Suprapubic skin (tissue), 4 donors: ENCODE measurements at regions not wholly inside any gene's neighbourhood (a gene's known extent, or its start where the extent isn't known, plus 50 kb on each side); places are given as distances from the start of the nearest gene placed in this dataset.

Source experiments
- DNase-seq, 2 donors: peaks; one replicate each; pipeline ENCODE4 v3.0.0-alpha.2; 2019; ENCODE audit warnings: low spot score in 2 of 2
- H3K27ac ChIP-seq: fragments of 200-600 bp; sonication (generic); one replicate; pipeline ENCODE4 v1.5.1; 2019
- H3K27me3 ChIP-seq: fragments of 200-600 bp; sonication (generic); one replicate; pipeline ENCODE4 v1.5.1; 2019
- H3K36me3 ChIP-seq: fragments of 200-600 bp; sonication (generic); one replicate; pipeline ENCODE4 v1.5.1; 2019
- H3K4me1 ChIP-seq: fragments of 200-600 bp; sonication (generic); one replicate; pipeline ENCODE4 v1.5.1; 2019
- H3K4me3 ChIP-seq: fragments of 200-600 bp; sonication (generic); one replicate; pipeline ENCODE4 v1.5.1; 2019; ENCODE audit warnings: mild to moderate bottlenecking
- H3K9me3 ChIP-seq: fragments of 200-600 bp; sonication (generic); one replicate; pipeline ENCODE4 v1.5.1; 2019
- EP300 ChIP-seq: sonication (generic); formaldehyde crosslinking; IDR thresholded peaks from one replicate; pipeline ENCODE4 v1.6.1; 2017; ENCODE audit warnings: antibody characterized with exemption
- POLR2A ChIP-seq, 2 donors: fragments of 450-650 bp; IDR thresholded peaks; one replicate each; pipeline ENCODE4 v1.6.1; 2017; ENCODE audit warnings: antibody characterized with exemption in 2 of 2, mild to moderate bottlenecking in 2 of 2, moderate library complexity in 2 of 2
- POLR2AphosphoS5 ChIP-seq, 3 donors: sonication (generic); formaldehyde crosslinking; IDR thresholded peaks; one replicate each; pipeline ENCODE4 v1.6.1; 2017; ENCODE audit warnings: antibody characterized with exemption in 3 of 3
- WGBS: methylation state at CpG from one replicate; pipeline ENCODE4 v1.1.5; 2018; 5-methylcytosine and 5-hydroxymethylcytosine counted together
- TF ChIP-seq, protein P1 (sequence below), 2 donors: fragments of 200-600 bp in 1 of 2; fragments of 450-650 bp in 1 of 2; sonication (generic) in 1 of 2; IDR thresholded peaks; one replicate each; pipeline ENCODE4 v1.5.1; 2016 to 2019; ENCODE audit warnings: antibody characterized with exemption in 2 of 2, mild to moderate bottlenecking in 1 of 2, moderate library complexity in 1 of 2

DNA sequence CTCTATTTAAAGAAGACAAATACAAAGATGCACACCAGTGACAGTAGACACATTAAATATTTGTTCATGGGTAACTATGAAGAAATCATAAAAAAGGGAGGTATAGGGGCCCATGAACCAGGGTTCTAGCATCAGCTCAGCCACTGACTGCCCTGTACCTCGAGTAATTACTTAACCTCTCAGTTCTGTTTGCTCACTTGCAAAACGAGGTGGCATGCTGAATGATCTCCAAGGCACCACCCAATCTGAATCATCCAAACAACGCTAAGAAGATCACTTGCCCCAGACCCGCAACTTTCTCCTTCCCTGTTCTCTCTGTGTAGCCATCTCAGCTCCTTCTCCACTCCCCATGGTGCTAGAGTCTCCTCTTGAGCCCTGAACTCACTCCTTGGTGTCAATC lies 374.7 kb downstream of the VPS13C start:
- 69% methylated on average over 4 of the region's 4 CpGs for WGBS

DNA sequence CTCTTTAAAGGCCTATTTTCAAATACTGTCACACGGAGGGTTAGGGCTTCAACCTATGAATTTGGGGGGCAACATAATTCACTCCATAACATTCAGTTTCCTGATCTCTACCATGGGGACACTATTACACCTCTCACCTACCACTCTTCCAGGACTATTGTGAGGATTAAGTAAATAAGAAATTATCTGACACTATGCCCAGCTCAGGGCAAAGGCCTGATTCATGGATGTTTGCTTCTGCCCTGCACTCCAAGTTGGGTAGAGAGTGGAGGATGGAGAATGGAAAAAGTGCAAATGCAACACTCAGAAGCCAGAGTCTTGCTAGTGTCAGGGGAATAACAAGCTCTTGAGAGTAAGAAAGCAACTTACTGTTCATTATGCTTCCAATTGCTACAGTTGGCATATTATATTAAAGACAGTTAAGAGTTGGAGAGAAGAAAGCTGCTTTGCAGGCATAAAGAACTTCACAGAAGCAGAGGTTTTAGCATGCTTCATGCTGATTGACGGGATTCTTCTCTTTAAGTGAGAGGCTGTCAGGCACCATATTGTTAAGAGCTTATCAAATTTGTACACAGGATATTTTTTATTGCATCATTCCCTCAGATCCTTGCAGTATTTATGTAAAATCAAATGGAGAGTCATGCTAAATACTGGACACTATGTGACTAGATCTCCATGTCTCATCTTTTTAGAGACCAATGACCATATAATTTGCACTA lies 375.3 kb downstream of the VPS13C start:
- H3K9me3 ChIP-seq = no peaks in the 10 kb centered on the region
- no peaks in the 10 kb centered on the region for H3K4me1 ChIP-seq
- 79% methylated on average over 2 of the region's 2 CpGs for WGBS
- H3K27me3 ChIP-seq = no peaks in the 10 kb centered on the region
- TF ChIP-seq, protein P1, sequence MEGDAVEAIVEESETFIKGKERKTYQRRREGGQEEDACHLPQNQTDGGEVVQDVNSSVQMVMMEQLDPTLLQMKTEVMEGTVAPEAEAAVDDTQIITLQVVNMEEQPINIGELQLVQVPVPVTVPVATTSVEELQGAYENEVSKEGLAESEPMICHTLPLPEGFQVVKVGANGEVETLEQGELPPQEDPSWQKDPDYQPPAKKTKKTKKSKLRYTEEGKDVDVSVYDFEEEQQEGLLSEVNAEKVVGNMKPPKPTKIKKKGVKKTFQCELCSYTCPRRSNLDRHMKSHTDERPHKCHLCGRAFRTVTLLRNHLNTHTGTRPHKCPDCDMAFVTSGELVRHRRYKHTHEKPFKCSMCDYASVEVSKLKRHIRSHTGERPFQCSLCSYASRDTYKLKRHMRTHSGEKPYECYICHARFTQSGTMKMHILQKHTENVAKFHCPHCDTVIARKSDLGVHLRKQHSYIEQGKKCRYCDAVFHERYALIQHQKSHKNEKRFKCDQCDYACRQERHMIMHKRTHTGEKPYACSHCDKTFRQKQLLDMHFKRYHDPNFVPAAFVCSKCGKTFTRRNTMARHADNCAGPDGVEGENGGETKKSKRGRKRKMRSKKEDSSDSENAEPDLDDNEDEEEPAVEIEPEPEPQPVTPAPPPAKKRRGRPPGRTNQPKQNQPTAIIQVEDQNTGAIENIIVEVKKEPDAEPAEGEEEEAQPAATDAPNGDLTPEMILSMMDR (IDR thresholded peaks at IDR 0.05) = no peak
- TF ChIP-seq POLR2A (IDR thresholded peaks at IDR 0.05) (no peak), POLR2AphosphoS5 (IDR thresholded peaks at IDR 0.05) (no peak), EP300 (no peak)
- no peak for DNase-seq
- H3K27ac ChIP-seq = no peak overlapping the region
- no peak overlapping the region for H3K4me3 ChIP-seq
- no peaks in the 10 kb centered on the region for H3K36me3 ChIP-seq

More for the DNA sequence above, 374.7 kb downstream of the VPS13C start:
- H3K27ac ChIP-seq = no peak overlapping the region
- H3K9me3 ChIP-seq = no peaks in the 10 kb centered on the region
- H3K36me3 ChIP-seq = no peaks in the 10 kb centered on the region
- H3K4me1 ChIP-seq = no peaks in the 10 kb centered on the region
- TF ChIP-seq POLR2AphosphoS5 (IDR thresholded peaks at IDR 0.05) (no peak), EP300 (no peak), POLR2A (IDR thresholded peaks at IDR 0.05) (no peak)
- TF ChIP-seq, protein P1 (IDR thresholded peaks at IDR 0.05) = no peak
- no peak overlapping the region for H3K4me3 ChIP-seq
- no peak for DNase-seq
- H3K27me3 ChIP-seq = no peaks in the 10 kb centered on the region

DNA sequence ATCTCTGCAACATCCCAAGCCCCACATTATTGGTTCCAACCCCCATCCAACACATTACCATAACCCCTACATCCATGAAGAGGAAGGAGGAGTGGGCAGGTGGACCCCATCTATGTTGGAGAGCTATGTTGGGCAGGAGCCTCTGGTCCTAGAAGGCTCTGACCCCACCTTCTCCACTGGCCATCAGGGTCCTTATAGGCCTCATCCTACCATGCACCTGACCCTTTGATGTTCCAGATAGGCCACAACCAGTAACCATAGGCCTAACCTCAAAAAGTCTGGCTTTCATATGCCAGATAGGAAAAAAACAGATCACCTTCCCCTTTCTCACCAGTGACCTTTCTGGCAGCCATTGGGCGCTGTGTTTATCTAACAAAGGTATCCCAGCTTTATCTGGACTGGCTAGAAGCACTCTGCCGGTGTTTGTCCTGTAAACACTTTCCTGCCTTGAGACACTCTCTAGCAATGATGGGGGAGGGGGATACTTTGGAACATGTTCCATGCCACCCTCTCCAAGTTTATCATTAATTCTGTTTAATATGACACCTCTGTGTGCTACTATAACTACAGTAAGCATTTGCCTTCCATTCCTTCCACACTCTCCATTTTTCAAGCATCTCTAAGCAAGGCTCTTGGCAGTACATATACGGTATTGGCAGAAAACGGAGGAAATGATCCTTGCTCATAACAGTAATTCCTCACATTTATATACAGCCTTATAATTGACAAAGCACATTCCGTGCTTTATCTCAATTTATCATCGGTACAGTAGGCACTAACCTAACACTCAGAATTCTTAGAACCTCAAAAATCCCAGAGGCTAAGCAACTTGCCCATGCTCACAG lies 377.1 kb downstream of the VPS13C start:
- no peak for DNase-seq
- TF ChIP-seq, protein P1 (IDR thresholded peaks at IDR 0.05) = no peak
- no peak for TF ChIP-seq POLR2A (IDR thresholded peaks at IDR 0.05)
- TF ChIP-seq EP300 = no peak
- TF ChIP-seq POLR2AphosphoS5 (IDR thresholded peaks at IDR 0.05) = no peak

DNA sequence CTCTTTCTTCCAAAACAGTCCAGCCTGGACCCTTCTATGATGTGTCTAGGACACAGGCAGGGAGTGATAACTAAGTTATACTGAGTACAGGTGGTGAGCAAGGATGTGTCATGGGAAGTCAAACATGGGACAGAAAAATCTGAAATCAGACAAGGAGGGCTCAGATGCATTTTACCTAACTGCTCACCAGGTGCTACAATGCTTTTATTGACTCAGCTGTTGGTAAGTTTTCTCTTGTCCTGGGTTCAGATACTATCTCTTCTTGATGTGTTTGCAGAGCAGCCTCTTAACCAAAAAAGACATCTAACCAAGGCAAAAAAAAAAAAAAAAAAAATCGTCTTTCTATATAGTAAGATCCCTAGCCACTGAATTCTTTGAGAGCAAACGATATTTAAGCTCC lies 378.6 kb downstream of the VPS13C start:
- Histone ChIP-seq H3K36me3 (no peaks in the 10 kb centered on the region), H3K9me3 (no peaks in the 10 kb centered on the region), H3K4me1 (no peaks in the 10 kb centered on the region), H3K27ac (no peak overlapping the region), H3K27me3 (peaks cover 5% of the 10 kb centered on the region), H3K4me3 (no peak overlapping the region)
- 72% methylated on average over 2 of the region's 2 CpGs for WGBS
- no peak for DNase-seq
- TF ChIP-seq EP300 (no peak), POLR2AphosphoS5 (IDR thresholded peaks at IDR 0.05) (no peak), POLR2A (IDR thresholded peaks at IDR 0.05) (no peak)
- TF ChIP-seq, protein P1 (IDR thresholded peaks at IDR 0.05) = no peak

More for the DNA sequence above, 377.1 kb downstream of the VPS13C start:
- H3K36me3 ChIP-seq = no peaks in the 10 kb centered on the region
- no peak overlapping the region for H3K4me3 ChIP-seq
- 87% methylated on average over 6 of the region's 6 CpGs for WGBS
- H3K27me3 ChIP-seq = no peaks in the 10 kb centered on the region
- no peaks in the 10 kb centered on the region for H3K9me3 ChIP-seq
- no peak overlapping the region for H3K27ac ChIP-seq
- no peaks in the 10 kb centered on the region for H3K4me1 ChIP-seq

DNA sequence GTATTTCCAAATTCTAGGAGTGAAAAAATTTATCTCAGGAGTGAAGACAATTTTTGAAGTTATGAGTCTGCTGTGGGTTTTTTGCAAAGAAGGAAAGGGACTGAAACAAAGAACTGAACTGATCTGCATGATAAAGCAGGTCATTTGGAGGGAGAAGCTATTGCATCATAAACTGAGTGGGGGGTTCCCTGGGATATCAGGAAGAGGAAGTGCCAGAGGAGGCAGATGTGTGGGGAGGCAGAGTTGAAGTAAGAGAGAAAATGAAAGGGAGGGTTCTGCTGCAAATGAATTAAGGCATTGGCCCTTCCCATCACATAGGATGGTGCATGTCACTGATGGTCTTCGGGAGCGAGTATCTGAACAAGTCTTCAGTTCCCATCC lies 379.2 kb downstream of the VPS13C start:
- no peak for TF ChIP-seq POLR2A (IDR thresholded peaks at IDR 0.05)
- no peak for TF ChIP-seq POLR2AphosphoS5 (IDR thresholded peaks at IDR 0.05)
- TF ChIP-seq EP300 = no peak
- TF ChIP-seq, protein P1 (IDR thresholded peaks at IDR 0.05) = no peak
- WGBS = 90% methylated on average over 2 of the region's 2 CpGs

More for the DNA sequence above, 379.2 kb downstream of the VPS13C start:
- DNase-seq = no peak
- Histone ChIP-seq H3K27ac (no peak overlapping the region), H3K4me1 (no peaks in the 10 kb centered on the region), H3K4me3 (no peak overlapping the region), H3K36me3 (no peaks in the 10 kb centered on the region), H3K9me3 (no peaks in the 10 kb centered on the region), H3K27me3 (peaks cover 5% of the 10 kb centered on the region)
